ENCODE measurements at regions not wholly inside any gene's neighbourhood (a gene's known extent, or its start where the extent isn't known, plus 50 kb on each side); places are given as distances from the start of the nearest gene placed in this dataset.

- TF ChIP-seq OSR1 (CRISPR knock-in tag; IDR thresholded peaks at IDR 0.05), result no peak
These were observed 292.3 kb upstream of the CADM2 start (continued) for GRCh38 chr3:84666468-84666867.

DNA sequence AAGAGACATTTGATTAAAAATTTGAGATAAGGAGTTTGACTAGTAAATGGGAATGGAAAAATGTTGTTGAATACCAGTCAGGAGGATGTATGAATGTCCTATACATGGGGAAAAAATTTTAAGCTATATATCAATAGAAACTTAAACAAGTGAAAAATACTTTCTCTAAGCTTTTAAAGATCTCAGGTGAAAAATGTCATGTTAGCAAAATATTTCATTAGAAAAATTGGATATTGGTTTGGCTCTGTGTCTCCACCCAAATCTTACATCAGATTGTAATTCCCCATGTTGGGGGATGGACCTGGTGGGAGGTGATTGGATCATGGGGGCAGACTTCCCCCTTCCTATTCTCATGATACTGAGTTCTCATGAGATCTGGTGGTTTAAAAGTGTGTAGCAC lies 279.6 kb upstream of the CADM2 start:
- ATAC-seq, result no peak
- TF ChIP-seq ZNF70 (CRISPR knock-in tag; IDR thresholded peaks at IDR 0.05) (no peak), ARNTL (CRISPR knock-in tag; IDR thresholded peaks at IDR 0.05; ENCODE audit: borderline replicate concordance, low read depth) (no peak), ZNF8 (CRISPR knock-in tag; IDR thresholded peaks at IDR 0.05) (no peak), ISL1 (CRISPR knock-in tag; IDR thresholded peaks at IDR 0.05) (no peak), ESRRG (CRISPR knock-in tag; IDR thresholded peaks at IDR 0.05) (no peak), GLIS3 (CRISPR knock-in tag; IDR thresholded peaks at IDR 0.05) (no peak)
- TF ChIP-seq, protein P1, sequence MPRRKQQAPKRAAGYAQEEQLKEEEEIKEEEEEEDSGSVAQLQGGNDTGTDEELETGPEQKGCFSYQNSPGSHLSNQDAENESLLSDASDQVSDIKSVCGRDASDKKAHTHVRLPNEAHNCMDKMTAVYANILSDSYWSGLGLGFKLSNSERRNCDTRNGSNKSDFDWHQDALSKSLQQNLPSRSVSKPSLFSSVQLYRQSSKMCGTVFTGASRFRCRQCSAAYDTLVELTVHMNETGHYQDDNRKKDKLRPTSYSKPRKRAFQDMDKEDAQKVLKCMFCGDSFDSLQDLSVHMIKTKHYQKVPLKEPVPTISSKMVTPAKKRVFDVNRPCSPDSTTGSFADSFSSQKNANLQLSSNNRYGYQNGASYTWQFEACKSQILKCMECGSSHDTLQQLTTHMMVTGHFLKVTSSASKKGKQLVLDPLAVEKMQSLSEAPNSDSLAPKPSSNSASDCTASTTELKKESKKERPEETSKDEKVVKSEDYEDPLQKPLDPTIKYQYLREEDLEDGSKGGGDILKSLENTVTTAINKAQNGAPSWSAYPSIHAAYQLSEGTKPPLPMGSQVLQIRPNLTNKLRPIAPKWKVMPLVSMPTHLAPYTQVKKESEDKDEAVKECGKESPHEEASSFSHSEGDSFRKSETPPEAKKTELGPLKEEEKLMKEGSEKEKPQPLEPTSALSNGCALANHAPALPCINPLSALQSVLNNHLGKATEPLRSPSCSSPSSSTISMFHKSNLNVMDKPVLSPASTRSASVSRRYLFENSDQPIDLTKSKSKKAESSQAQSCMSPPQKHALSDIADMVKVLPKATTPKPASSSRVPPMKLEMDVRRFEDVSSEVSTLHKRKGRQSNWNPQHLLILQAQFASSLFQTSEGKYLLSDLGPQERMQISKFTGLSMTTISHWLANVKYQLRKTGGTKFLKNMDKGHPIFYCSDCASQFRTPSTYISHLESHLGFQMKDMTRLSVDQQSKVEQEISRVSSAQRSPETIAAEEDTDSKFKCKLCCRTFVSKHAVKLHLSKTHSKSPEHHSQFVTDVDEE (CRISPR knock-in tag; IDR thresholded peaks at IDR 0.05), result no peak
- TF ChIP-seq, protein P2, sequence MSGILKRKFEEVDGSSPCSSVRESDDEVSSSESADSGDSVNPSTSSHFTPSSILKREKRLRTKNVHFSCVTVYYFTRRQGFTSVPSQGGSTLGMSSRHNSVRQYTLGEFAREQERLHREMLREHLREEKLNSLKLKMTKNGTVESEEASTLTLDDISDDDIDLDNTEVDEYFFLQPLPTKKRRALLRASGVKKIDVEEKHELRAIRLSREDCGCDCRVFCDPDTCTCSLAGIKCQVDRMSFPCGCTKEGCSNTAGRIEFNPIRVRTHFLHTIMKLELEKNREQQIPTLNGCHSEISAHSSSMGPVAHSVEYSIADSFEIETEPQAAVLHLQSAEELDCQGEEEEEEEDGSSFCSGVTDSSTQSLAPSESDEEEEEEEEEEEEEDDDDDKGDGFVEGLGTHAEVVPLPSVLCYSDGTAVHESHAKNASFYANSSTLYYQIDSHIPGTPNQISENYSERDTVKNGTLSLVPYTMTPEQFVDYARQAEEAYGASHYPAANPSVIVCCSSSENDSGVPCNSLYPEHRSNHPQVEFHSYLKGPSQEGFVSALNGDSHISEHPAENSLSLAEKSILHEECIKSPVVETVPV (CRISPR knock-in tag; IDR thresholded peaks at IDR 0.05), result no peak

GRCh38 chr3:84680700-84681099 lies 278.1 kb upstream of the CADM2 start:
- no peak for TF ChIP-seq ZFP3 (CRISPR knock-in tag; IDR thresholded peaks at IDR 0.05)
- no peak for TF ChIP-seq BACH2 (CRISPR knock-in tag; IDR thresholded peaks at IDR 0.05; ENCODE audit: borderline replicate concordance)
- no peak for TF ChIP-seq TCF4 (CRISPR knock-in tag; IDR thresholded peaks at IDR 0.05; ENCODE audit: borderline replicate concordance)
- TF ChIP-seq, protein P1 (CRISPR knock-in tag; IDR thresholded peaks at IDR 0.05), result no peak
- TF ChIP-seq GLIS3 (CRISPR knock-in tag; IDR thresholded peaks at IDR 0.05), result no peak
- ATAC-seq, result no peak

DNA sequence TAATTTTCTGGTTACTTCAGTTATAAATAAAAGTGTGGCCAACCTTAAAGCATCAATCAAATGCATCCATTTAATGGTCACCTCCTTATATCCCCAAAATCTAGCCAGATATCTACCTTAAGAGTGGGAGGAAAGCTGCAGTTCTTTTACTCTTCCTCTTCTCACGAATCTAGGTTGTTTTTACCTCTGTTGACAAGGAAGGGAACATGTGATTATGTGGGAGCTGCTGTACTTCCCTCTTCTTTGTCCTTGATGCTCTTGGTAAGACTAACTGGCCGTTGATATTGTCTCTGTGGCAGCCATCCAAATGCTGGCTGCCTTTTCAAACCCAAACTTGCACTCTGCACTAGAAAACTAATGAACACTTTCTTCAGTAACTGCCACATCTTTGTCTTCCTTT lies 275.3 kb upstream of the CADM2 start:
- no peak for ATAC-seq
- no peak for TF ChIP-seq CSDC2 (CRISPR knock-in tag; IDR thresholded peaks at IDR 0.05)
- no peak for TF ChIP-seq SNAI2 (CRISPR knock-in tag; IDR thresholded peaks at IDR 0.05)
- TF ChIP-seq PPARA (CRISPR knock-in tag; IDR thresholded peaks at IDR 0.05; ENCODE audit: borderline replicate concordance), result no peak

DNA sequence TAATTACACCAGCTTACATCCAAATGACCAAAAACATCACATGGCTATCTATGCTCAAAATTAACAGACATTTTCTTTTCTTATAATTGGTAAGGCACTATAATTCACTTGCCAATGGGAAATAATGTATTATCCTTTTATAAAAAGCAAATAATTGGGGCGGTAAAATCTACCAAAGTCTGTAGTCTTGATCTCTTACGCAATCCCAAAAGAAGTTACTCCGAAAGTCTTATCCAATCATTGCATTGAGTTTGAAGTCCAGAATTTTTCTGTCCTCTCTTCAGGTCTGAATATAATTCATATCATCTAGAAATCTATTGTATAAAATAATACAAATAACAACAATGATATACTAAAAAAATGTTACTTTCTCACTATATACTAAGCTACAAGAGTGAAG lies 273.3 kb upstream of the CADM2 start:
- no peak for TF ChIP-seq ZFP30 (CRISPR knock-in tag; IDR thresholded peaks at IDR 0.05)
- TF ChIP-seq ZNF8 (CRISPR knock-in tag; IDR thresholded peaks at IDR 0.05), result no peak
- no peak for TF ChIP-seq ARNTL (CRISPR knock-in tag; IDR thresholded peaks at IDR 0.05; ENCODE audit: borderline replicate concordance, low read depth)
- no peak for TF ChIP-seq OSR1 (CRISPR knock-in tag; IDR thresholded peaks at IDR 0.05)
- TF ChIP-seq ZFP3 (CRISPR knock-in tag; IDR thresholded peaks at IDR 0.05), result no peak
- no peak for TF ChIP-seq PPARA (CRISPR knock-in tag; IDR thresholded peaks at IDR 0.05; ENCODE audit: borderline replicate concordance)
- TF ChIP-seq, protein P2 (CRISPR knock-in tag; IDR thresholded peaks at IDR 0.05), result no peak
- TF ChIP-seq, protein P3, sequence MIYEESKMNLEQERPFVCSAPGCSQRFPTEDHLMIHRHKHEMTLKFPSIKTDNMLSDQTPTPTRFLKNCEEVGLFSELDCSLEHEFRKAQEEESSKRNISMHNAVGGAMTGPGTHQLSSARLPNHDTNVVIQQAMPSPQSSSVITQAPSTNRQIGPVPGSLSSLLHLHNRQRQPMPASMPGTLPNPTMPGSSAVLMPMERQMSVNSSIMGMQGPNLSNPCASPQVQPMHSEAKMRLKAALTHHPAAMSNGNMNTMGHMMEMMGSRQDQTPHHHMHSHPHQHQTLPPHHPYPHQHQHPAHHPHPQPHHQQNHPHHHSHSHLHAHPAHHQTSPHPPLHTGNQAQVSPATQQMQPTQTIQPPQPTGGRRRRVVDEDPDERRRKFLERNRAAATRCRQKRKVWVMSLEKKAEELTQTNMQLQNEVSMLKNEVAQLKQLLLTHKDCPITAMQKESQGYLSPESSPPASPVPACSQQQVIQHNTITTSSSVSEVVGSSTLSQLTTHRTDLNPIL (CRISPR knock-in tag; IDR thresholded peaks at IDR 0.05; ENCODE audit: low read depth), result no peak
- no peak for ATAC-seq
